GM21717 (cell line): ENCODE measurements at regions not wholly inside any gene's neighbourhood (a gene's known extent, or its start where the extent isn't known, plus 50 kb on each side); places are given as distances from the start of the nearest gene placed in this dataset.
"Not testable (repeated sequence)": the region's sequence is repeated elsewhere in the genome, so short reads cannot be mapped to it uniquely, and the experiment has no call there.

ENCODE experiments used
- ATAC-seq: cut with Tn5 transposase; IDR thresholded peaks from one replicate; pipeline ENCODE4 v1.9.1; 2021; ENCODE audit warnings: mild to moderate bottlenecking, moderate library complexity; ENCODE audit not compliant: unreplicated experiment

GRCh38 chr12:124070394-124071074, 97.5 kb downstream of the ZNF664 start:
- not testable (repeated sequence) for ATAC-seq

- no peak for ATAC-seq
Observed at GRCh38 chr12:124071075-124071443, 98.0 kb downstream of the ZNF664 start.

- ATAC-seq = no peak
Observed at GRCh38 chr12:124073356-124074035, 100.5 kb downstream of the ZNF664 start.

GRCh38 chr12:124075841-124076240, 102.8 kb downstream of the ZNF664 start:
- ATAC-seq = no peak

- ATAC-seq = no peak
Observed at GRCh38 chr12:124077701-124078100, 104.7 kb downstream of the ZNF664 start.

GRCh38 chr12:124078800-124079199, 105.8 kb downstream of the ZNF664 start:
- no peak for ATAC-seq

- no peak for ATAC-seq
Observed at GRCh38 chr12:124080649-124081048, 107.6 kb downstream of the ZNF664 start.

- ATAC-seq = no peak
Observed at GRCh38 chr12:124082012-124082411, 109.0 kb downstream of the ZNF664 start.

- no peak for ATAC-seq
Observed at GRCh38 chr12:124082687-124083086, 109.7 kb downstream of the ZNF664 start.

- no peak for ATAC-seq
Observed at GRCh38 chr12:124083708-124084107, 110.7 kb downstream of the ZNF664 start.

- ATAC-seq = no peak
Observed at GRCh38 chr12:124085419-124086296, 112.6 kb downstream of the ZNF664 start.

- ATAC-seq = no peak
Observed at GRCh38 chr12:124086299-124086898, 113.4 kb downstream of the ZNF664 start.

- no peak for ATAC-seq
Observed at GRCh38 chr12:124087266-124088051, 114.4 kb downstream of the ZNF664 start.

- ATAC-seq = no peak
Observed at GRCh38 chr12:124088217-124088907, 115.3 kb downstream of the ZNF664 start.

- ATAC-seq = not testable (repeated sequence)
Observed at GRCh38 chr12:124089181-124089914, 116.3 kb downstream of the ZNF664 start.

- no peak for ATAC-seq
Observed at GRCh38 chr12:124091835-124092234, 118.8 kb downstream of the ZNF664 start.

- ATAC-seq = not testable (repeated sequence)
Observed at GRCh38 chr12:124092532-124092931, 119.5 kb downstream of the ZNF664 start.

GRCh38 chr12:124093297-124093696, 120.3 kb downstream of the ZNF664 start:
- ATAC-seq = no peak

GRCh38 chr12:124094188-124094587, 121.2 kb downstream of the ZNF664 start:
- no peak for ATAC-seq
